Caco-2 (cell line): ENCODE measurements at regions not wholly inside any gene's neighbourhood (a gene's known extent, or its start where the extent isn't known, plus 50 kb on each side); places are given as distances from the start of the nearest gene placed in this dataset.

Source experiments
- BruUV-seq: library from RNA; stranded (reverse); fragments of 400-500 nt; replicated peaks from 2 replicates; lab custom pipeline; 2021; lab: Mats Ljungman, UMichigan
- CTCF ChIA-PET: fragments of 300-600 bp; sonication (Branson Sonifier 250); formaldehyde crosslinking; loops from one replicate; lab custom pipeline; 2022; ENCODE audit warnings: antibody characterized with exemption; lab: Charles Lee
- POLR2A ChIA-PET: fragments of 300-600 bp; sonication (Branson Sonifier 250); formaldehyde crosslinking; loops from one replicate; lab custom pipeline; 2022; ENCODE audit warnings: antibody characterized with exemption; lab: Charles Lee
- DNase-seq, 2 experiments: peaks; one replicate each; pipeline versions ENCODE4 v3.0.0 to v3.0.0-alpha.2; 2020 to 2022
- H3K27me3 ChIP-seq: replicated peaks from 2 replicates; pipeline ENCODE4 v1.6.0; 2011; ENCODE audit warnings: low read length; ENCODE audit not compliant: control insufficient read depth, insufficient read depth
- H3K36me3 ChIP-seq: 2 replicates; pipeline ENCODE4 v1.5.1; 2011; ENCODE audit warnings: low read length; ENCODE audit not compliant: control insufficient read depth, insufficient read depth
- H3K4me1 ChIP-seq: fragments of 250-450 bp; sonication (Bioruptor Pico); 2 replicates; pipeline ENCODE4 v1.5.1; 2020; ENCODE audit warnings: mild to moderate bottlenecking
- H3K4me3 ChIP-seq: 2 replicates; pipeline ENCODE4 v1.5.1; 2011; ENCODE audit warnings: low read depth, mild to moderate bottlenecking, control low read depth, low read length
- H3K9me3 ChIP-seq: fragments of 250-450 bp; sonication (Bioruptor Pico); 2 replicates; pipeline ENCODE4 v1.5.1; 2020; ENCODE audit warnings: mild to moderate bottlenecking, moderate library complexity
- H3K27ac Mint-ChIP-seq: one replicate; pipeline ENCODE4 v1.8.0; 2022; ENCODE audit warnings: mixed read lengths; ENCODE audit not compliant: unreplicated experiment
- H3K27me3 Mint-ChIP-seq: one replicate; pipeline ENCODE4 v1.8.0; 2022; ENCODE audit warnings: mixed read lengths; ENCODE audit not compliant: insufficient read depth, unreplicated experiment
- H3K36me3 Mint-ChIP-seq: one replicate; pipeline ENCODE4 v1.8.0; 2022; ENCODE audit warnings: mild to moderate bottlenecking, mixed read lengths; ENCODE audit not compliant: insufficient read depth, unreplicated experiment
- H3K4me1 Mint-ChIP-seq: one replicate; pipeline ENCODE4 v1.8.0; 2022; ENCODE audit warnings: low read depth, mixed read lengths; ENCODE audit not compliant: unreplicated experiment
- H3K4me3 Mint-ChIP-seq: one replicate; pipeline ENCODE4 v1.8.0; 2022; ENCODE audit warnings: mild to moderate bottlenecking, moderate library complexity, mixed read lengths; ENCODE audit not compliant: unreplicated experiment
- H3K9me3 Mint-ChIP-seq: one replicate; pipeline ENCODE4 v1.8.0; 2022; ENCODE audit warnings: mixed read lengths; ENCODE audit not compliant: unreplicated experiment
- CTCF ChIP-seq, 2 experiments: fragments of 200-600 bp in 1 of 2; IDR thresholded peaks; 1 replicate in 1 of 2; 2 replicates in 1 of 2; pipeline versions ENCODE4 v1.5.1 to v1.8.0; 2011 to 2022; ENCODE audit warnings: antibody characterized with exemption in 1 of 2, control low read depth in 1 of 2, inconsistent platforms in 1 of 2, low read depth in 1 of 2, low read length in 1 of 2, mild to moderate bottlenecking in 1 of 2, moderate library complexity in 1 of 2; ENCODE audit not compliant: insufficient read depth in 1 of 2, severe bottlenecking in 1 of 2, unreplicated experiment in 1 of 2
- intact Hi-C: fragments of 100-400 bp; cut with micrococcal nuclease; formaldehyde crosslinking; loops from one replicate; pipeline ENCODE4 v1.10.0; 2022; ENCODE audit not compliant: unreplicated experiment

- Histone ChIP-seq H3K27me3 (no peaks in the 10 kb centered on the region), H3K36me3 (no peaks in the 10 kb centered on the region), H3K9me3 (peaks cover 3% of the 10 kb centered on the region; the same call in 1 of the 2 replicates), H3K4me3 (no peak overlapping the region), H3K4me1 (peaks cover 7% of the 10 kb centered on the region)
- ChIA-PET CTCF (no interaction called here), POLR2A (no interaction called here)
- intact Hi-C loops = no loop called here
- peaks cover 4% of the 10 kb centered on the region for H3K36me3 Mint-ChIP-seq
- no peaks in the 10 kb centered on the region for H3K27me3 Mint-ChIP-seq
- BruUV-seq = no TSS peak
- H3K4me1 Mint-ChIP-seq = peaks cover 8% of the 10 kb centered on the region
- no peaks in the 10 kb centered on the region for H3K9me3 Mint-ChIP-seq
- peak overlapping the region; percentile 7 for H3K27ac Mint-ChIP-seq
- TF ChIP-seq CTCF (IDR thresholded peaks at IDR 0.05; ENCODE audit: insufficient read depth in 1 of 2, low read depth in 1 of 2, low read length in 1 of 2, severe bottlenecking in 1 of 2, unreplicated experiment in 1 of 2) = no peak
- DNase-seq = no peak
- H3K4me3 Mint-ChIP-seq = no peak overlapping the region
Observed at GRCh38 chr6:170131351-170131750, 159.5 kb downstream of the DLL1 start.

DNA sequence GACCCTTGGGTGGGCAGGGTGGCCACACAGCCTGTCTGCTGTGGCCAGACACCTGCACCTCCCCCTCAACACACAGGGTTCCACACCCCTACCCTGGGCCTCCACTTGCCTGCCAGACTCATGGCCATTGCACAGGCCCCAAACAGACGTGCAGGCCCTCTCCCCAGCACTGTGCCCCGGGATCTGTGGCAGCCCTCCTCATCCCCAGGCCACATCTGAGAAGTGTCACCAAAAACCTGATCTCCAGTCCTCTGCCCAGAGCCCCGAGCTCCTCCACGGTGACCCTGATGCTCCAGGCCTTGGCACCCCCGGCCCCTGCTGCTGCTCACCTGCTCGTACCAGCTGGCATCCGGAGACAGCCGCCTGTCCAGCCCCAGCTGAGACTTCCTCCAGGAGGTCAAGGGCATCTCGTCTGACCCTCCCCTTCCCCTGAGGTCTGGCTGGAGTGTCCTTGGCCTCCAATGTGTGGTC, 160.1 kb downstream of the DLL1 start:
- no peak for TF ChIP-seq CTCF (IDR thresholded peaks at IDR 0.05; ENCODE audit: insufficient read depth in 1 of 2, low read depth in 1 of 2, low read length in 1 of 2, severe bottlenecking in 1 of 2, unreplicated experiment in 1 of 2)
- intact Hi-C loops = no loop called here
- H3K4me3 ChIP-seq = no peak overlapping the region
- Mint-ChIP-seq H3K4me1 (peaks cover 8% of the 10 kb centered on the region), H3K27ac (peak overlapping the region; percentile 7), H3K27me3 (no peaks in the 10 kb centered on the region), H3K4me3 (no peak overlapping the region), H3K36me3 (peaks cover 4% of the 10 kb centered on the region), H3K9me3 (no peaks in the 10 kb centered on the region)
- H3K9me3 ChIP-seq = peaks cover 3% of the 10 kb centered on the region; the same call in 1 of the 2 replicates
- POLR2A ChIA-PET = no interaction called here
- no peaks in the 10 kb centered on the region for H3K27me3 ChIP-seq
- DNase-seq = no peak
- CTCF ChIA-PET = no interaction called here
- no TSS peak for BruUV-seq
- no peaks in the 10 kb centered on the region for H3K36me3 ChIP-seq
- H3K4me1 ChIP-seq = peaks cover 7% of the 10 kb centered on the region

DNA sequence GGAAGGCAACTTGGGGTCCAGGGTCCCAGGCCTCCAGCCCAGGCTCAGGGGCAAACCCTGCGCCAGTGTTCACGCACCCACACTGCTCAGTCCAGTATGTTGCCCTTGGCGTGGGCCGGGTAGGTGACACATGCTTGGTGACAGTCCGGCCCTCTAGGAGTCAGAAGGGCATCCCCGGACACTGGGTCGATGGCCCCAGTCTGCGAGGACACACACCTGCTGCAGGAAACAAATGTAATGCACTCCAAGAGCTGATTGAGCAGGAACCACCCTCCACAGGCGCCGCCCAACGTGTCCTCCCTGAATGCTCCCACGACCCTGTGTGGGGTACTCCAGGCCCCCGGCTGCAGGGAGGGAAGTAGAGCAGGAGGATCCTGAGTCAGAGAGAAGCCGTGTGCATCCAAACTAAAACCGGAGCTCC, 160.7 kb downstream of the DLL1 start:
- H3K27me3 ChIP-seq = no peaks in the 10 kb centered on the region
- Mint-ChIP-seq H3K27me3 (no peaks in the 10 kb centered on the region), H3K27ac (no peak overlapping the region), H3K4me3 (no peak overlapping the region), H3K9me3 (no peaks in the 10 kb centered on the region), H3K36me3 (peaks cover 4% of the 10 kb centered on the region), H3K4me1 (peaks cover 8% of the 10 kb centered on the region)
- ChIA-PET CTCF (no interaction called here), POLR2A (no interaction called here)
- TF ChIP-seq CTCF (IDR thresholded peaks at IDR 0.05; ENCODE audit: insufficient read depth in 1 of 2, low read depth in 1 of 2, low read length in 1 of 2, severe bottlenecking in 1 of 2, unreplicated experiment in 1 of 2) = no peak
- no peaks in the 10 kb centered on the region for H3K36me3 ChIP-seq
- no TSS peak for BruUV-seq
- intact Hi-C loops = no loop called here
- no peaks in the 10 kb centered on the region for H3K9me3 ChIP-seq
- H3K4me3 ChIP-seq = no peak overlapping the region
- no peak for DNase-seq
- H3K4me1 ChIP-seq = peaks cover 9% of the 10 kb centered on the region
